ENCODE measurements at regions not wholly inside any gene's neighbourhood (a gene's known extent, or its start where the extent isn't known, plus 50 kb on each side); places are given as distances from the start of the nearest gene placed in this dataset.

GRCh38 chr14:96702831-96703230 is 94.4 kb upstream of the VRK1 start:
- Histone ChIP-seq H3K27me3 (replicated peaks) (no peaks in the 10 kb centered on the region), H3K36me3 (replicated peaks) (no peaks in the 10 kb centered on the region), H3K27ac (no peak overlapping the region), H3K4me3 (ENCODE audit: low read depth, low read length) (no peak overlapping the region)
- no peak for DNase-seq
- TF ChIP-seq, protein P1, sequence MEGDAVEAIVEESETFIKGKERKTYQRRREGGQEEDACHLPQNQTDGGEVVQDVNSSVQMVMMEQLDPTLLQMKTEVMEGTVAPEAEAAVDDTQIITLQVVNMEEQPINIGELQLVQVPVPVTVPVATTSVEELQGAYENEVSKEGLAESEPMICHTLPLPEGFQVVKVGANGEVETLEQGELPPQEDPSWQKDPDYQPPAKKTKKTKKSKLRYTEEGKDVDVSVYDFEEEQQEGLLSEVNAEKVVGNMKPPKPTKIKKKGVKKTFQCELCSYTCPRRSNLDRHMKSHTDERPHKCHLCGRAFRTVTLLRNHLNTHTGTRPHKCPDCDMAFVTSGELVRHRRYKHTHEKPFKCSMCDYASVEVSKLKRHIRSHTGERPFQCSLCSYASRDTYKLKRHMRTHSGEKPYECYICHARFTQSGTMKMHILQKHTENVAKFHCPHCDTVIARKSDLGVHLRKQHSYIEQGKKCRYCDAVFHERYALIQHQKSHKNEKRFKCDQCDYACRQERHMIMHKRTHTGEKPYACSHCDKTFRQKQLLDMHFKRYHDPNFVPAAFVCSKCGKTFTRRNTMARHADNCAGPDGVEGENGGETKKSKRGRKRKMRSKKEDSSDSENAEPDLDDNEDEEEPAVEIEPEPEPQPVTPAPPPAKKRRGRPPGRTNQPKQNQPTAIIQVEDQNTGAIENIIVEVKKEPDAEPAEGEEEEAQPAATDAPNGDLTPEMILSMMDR (IDR thresholded peaks at IDR 0.05; ENCODE audit: low read depth, low read length, missing control alignments), result no peak
- in situ Hi-C loops (cut with HindIII; ENCODE audit: low pct_ligation_motif_present, low sequenced_read_pairs), result no loop called here

- in situ Hi-C loops (cut with HindIII; ENCODE audit: low pct_ligation_motif_present, low sequenced_read_pairs), result no loop called here
- no peaks in the 10 kb centered on the region for H3K36me3 ChIP-seq (replicated peaks)
- no peaks in the 10 kb centered on the region for H3K27me3 ChIP-seq (replicated peaks)
- H3K4me3 ChIP-seq (ENCODE audit: low read depth, low read length), result no peak overlapping the region
- TF ChIP-seq, protein P1 (IDR thresholded peaks at IDR 0.05; ENCODE audit: low read depth, low read length, missing control alignments), result no peak
- DNase-seq, result no peak
- H3K27ac ChIP-seq, result no peak overlapping the region
Observed at GRCh38 chr14:96705422-96706092, 91.6 kb upstream of the VRK1 start.

DNA sequence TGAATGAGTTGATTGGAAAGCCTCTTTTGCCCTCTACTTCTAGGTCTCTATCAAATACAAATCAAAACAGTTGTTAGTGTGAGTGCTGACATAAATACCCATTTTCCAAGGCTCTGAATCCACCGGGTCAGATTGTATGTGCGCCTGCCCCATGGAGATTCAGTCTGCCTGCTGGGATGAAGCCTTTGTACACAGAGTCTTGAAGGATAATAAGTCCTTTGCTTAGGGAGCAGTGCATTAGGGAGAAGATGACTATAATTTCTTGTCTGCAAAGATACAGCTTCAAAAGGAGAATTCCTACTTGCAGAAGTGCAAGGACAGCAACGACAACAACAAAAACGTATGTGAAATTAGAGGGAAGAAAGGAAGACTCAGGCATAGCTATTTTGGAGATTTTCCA is 90.3 kb upstream of the VRK1 start:
- no peak for DNase-seq
- TF ChIP-seq, protein P1 (IDR thresholded peaks at IDR 0.05; ENCODE audit: low read depth, low read length, missing control alignments), result no peak
- in situ Hi-C loops (cut with HindIII; ENCODE audit: low pct_ligation_motif_present, low sequenced_read_pairs), result no loop called here
- H3K27me3 ChIP-seq (replicated peaks), result no peaks in the 10 kb centered on the region
- no peaks in the 10 kb centered on the region for H3K36me3 ChIP-seq (replicated peaks)
- no peak overlapping the region for H3K27ac ChIP-seq
- no peak overlapping the region for H3K4me3 ChIP-seq (ENCODE audit: low read depth, low read length)

GRCh38 chr14:96710060-96710666 is 87.0 kb upstream of the VRK1 start:
- no peak for DNase-seq
- TF ChIP-seq, protein P1 (IDR thresholded peaks at IDR 0.05; ENCODE audit: low read depth, low read length, missing control alignments), result no peak
- no peaks in the 10 kb centered on the region for H3K36me3 ChIP-seq (replicated peaks)
- no peak overlapping the region for H3K27ac ChIP-seq
- in situ Hi-C loops (cut with HindIII; ENCODE audit: low pct_ligation_motif_present, low sequenced_read_pairs), result no loop called here
- H3K27me3 ChIP-seq (replicated peaks), result no peaks in the 10 kb centered on the region
- H3K4me3 ChIP-seq (ENCODE audit: low read depth, low read length), result no peak overlapping the region

GRCh38 chr14:96711559-96712267 is 85.5 kb upstream of the VRK1 start:
- H3K27me3 ChIP-seq (replicated peaks), result no peaks in the 10 kb centered on the region
- DNase-seq, result no peak
- TF ChIP-seq, protein P1 (IDR thresholded peaks at IDR 0.05; ENCODE audit: low read depth, low read length, missing control alignments), result no peak
- H3K4me3 ChIP-seq (ENCODE audit: low read depth, low read length), result no peak overlapping the region
- H3K27ac ChIP-seq, result no peak overlapping the region
- H3K36me3 ChIP-seq (replicated peaks), result no peaks in the 10 kb centered on the region
- in situ Hi-C loops (cut with HindIII; ENCODE audit: low pct_ligation_motif_present, low sequenced_read_pairs), result no loop called here

Data from brain microvascular endothelial cell (primary cell).